22Rv1 (cell line): ENCODE measurements at regions not wholly inside any gene's neighbourhood (a gene's known extent, or its start where the extent isn't known, plus 50 kb on each side); places are given as distances from the start of the nearest gene placed in this dataset.

Source experiments
- H3K27ac ChIP-seq: fragments of 450-650 bp; 2 replicates; pipeline ENCODE4 v1.5.1; 2017
- CTCF ChIP-seq: fragments of 450-650 bp; IDR thresholded peaks from 2 replicates; pipeline ENCODE4 v1.5.1; 2017; ENCODE audit warnings: mild to moderate bottlenecking
- ZFX ChIP-seq: fragments of 450-650 bp; IDR thresholded peaks from 2 replicates; pipeline ENCODE4 v1.6.1; 2017; ENCODE audit warnings: antibody characterized with exemption, borderline replicate concordance

- TF ChIP-seq ZFX (no peak), CTCF (no peak)
- H3K27ac ChIP-seq, result no peak overlapping the region
Measured at GRCh38 chr19:27881213-27881612, 1331.7 kb downstream of the UQCRFS1 start.

- H3K27ac ChIP-seq, result no peak overlapping the region
Measured at GRCh38 chr19:27876976-27877512, 1335.9 kb downstream of the UQCRFS1 start.

GRCh38 chr19:27876489-27876888 is 1336.5 kb downstream of the UQCRFS1 start:
- no peak for TF ChIP-seq CTCF
- TF ChIP-seq ZFX, result no peak
- H3K27ac ChIP-seq, result no peak overlapping the region

More at GRCh38 chr19:27876976-27877512, 1335.9 kb downstream of the UQCRFS1 start:
- TF ChIP-seq CTCF (no peak), ZFX (no peak)

GRCh38 chr19:27872370-27872769 is 1340.6 kb downstream of the UQCRFS1 start:
- no peak overlapping the region for H3K27ac ChIP-seq

GRCh38 chr19:27870293-27870692 is 1342.7 kb downstream of the UQCRFS1 start:
- TF ChIP-seq ZFX (no peak), CTCF (no peak)
- H3K27ac ChIP-seq, result no peak overlapping the region

More at GRCh38 chr19:27872370-27872769, 1340.6 kb downstream of the UQCRFS1 start:
- TF ChIP-seq CTCF (no peak), ZFX (no peak)

GRCh38 chr19:27868007-27868406 is 1344.9 kb downstream of the UQCRFS1 start:
- TF ChIP-seq CTCF (no peak), ZFX (no peak)
- H3K27ac ChIP-seq, result no peak overlapping the region

- TF ChIP-seq CTCF (no peak), ZFX (no peak)
- H3K27ac ChIP-seq, result no peak overlapping the region
Measured at GRCh38 chr19:27865927-27866777, 1346.8 kb downstream of the UQCRFS1 start.
